ENCODE measurements at regions not wholly inside any gene's neighbourhood (a gene's known extent, or its start where the extent isn't known, plus 50 kb on each side); places are given as distances from the start of the nearest gene placed in this dataset.

- peaks cover 5% of the 10 kb centered on the region for H3K9me3 ChIP-seq (ENCODE audit: control insufficient read depth, low read depth, low read length)
- H3K27me3 ChIP-seq (ENCODE audit: control insufficient read depth, insufficient read depth, low read length), result no peaks in the 10 kb centered on the region
- no peak overlapping the region for H3K27ac ChIP-seq (ENCODE audit: low read length)
- H3K4me1 ChIP-seq (ENCODE audit: control insufficient read depth, low read depth, low read length), result no peaks in the 10 kb centered on the region
- no peak overlapping the region for H3K9ac ChIP-seq (ENCODE audit: low read length)
- no peak overlapping the region for H3K4me3 ChIP-seq (ENCODE audit: low read length)
- no peaks in the 10 kb centered on the region for H3K36me3 ChIP-seq (ENCODE audit: control insufficient read depth, low read depth, low read length)
Measured at GRCh38 chr18:27687351-27687979, 489.5 kb downstream of the CDH2 start.

GRCh38 chr18:27685807-27686412, 491.0 kb downstream of the CDH2 start:
- H3K4me1 ChIP-seq (ENCODE audit: control insufficient read depth, low read depth, low read length), result no peaks in the 10 kb centered on the region
- H3K9me3 ChIP-seq (ENCODE audit: control insufficient read depth, low read depth, low read length), result peaks cover 5% of the 10 kb centered on the region
- H3K4me3 ChIP-seq (ENCODE audit: low read length), result no peak overlapping the region
- no peaks in the 10 kb centered on the region for H3K36me3 ChIP-seq (ENCODE audit: control insufficient read depth, low read depth, low read length)
- H3K27ac ChIP-seq (ENCODE audit: low read length), result no peak overlapping the region
- H3K9ac ChIP-seq (ENCODE audit: low read length), result no peak overlapping the region
- H3K27me3 ChIP-seq (ENCODE audit: control insufficient read depth, insufficient read depth, low read length), result no peaks in the 10 kb centered on the region

GRCh38 chr18:27685091-27685490, 491.8 kb downstream of the CDH2 start:
- Histone ChIP-seq H3K9ac (ENCODE audit: low read length) (no peak overlapping the region), H3K36me3 (ENCODE audit: control insufficient read depth, low read depth, low read length) (no peaks in the 10 kb centered on the region), H3K9me3 (ENCODE audit: control insufficient read depth, low read depth, low read length) (peaks cover 5% of the 10 kb centered on the region), H3K27me3 (ENCODE audit: control insufficient read depth, insufficient read depth, low read length) (no peaks in the 10 kb centered on the region), H3K27ac (ENCODE audit: low read length) (no peak overlapping the region), H3K4me3 (ENCODE audit: low read length) (no peak overlapping the region), H3K4me1 (ENCODE audit: control insufficient read depth, low read depth, low read length) (no peaks in the 10 kb centered on the region)

- Histone ChIP-seq H3K4me1 (ENCODE audit: control insufficient read depth, low read depth, low read length) (no peaks in the 10 kb centered on the region), H3K27me3 (ENCODE audit: control insufficient read depth, insufficient read depth, low read length) (no peaks in the 10 kb centered on the region), H3K4me3 (ENCODE audit: low read length) (no peak overlapping the region), H3K9ac (ENCODE audit: low read length) (no peak overlapping the region), H3K27ac (ENCODE audit: low read length) (no peak overlapping the region), H3K36me3 (ENCODE audit: control insufficient read depth, low read depth, low read length) (no peaks in the 10 kb centered on the region), H3K9me3 (ENCODE audit: control insufficient read depth, low read depth, low read length) (no peaks in the 10 kb centered on the region)
Measured at GRCh38 chr18:27674411-27674810, 489.3 kb upstream of the CHST9 start.

- Histone ChIP-seq H3K27me3 (ENCODE audit: control insufficient read depth, insufficient read depth, low read length) (no peaks in the 10 kb centered on the region), H3K27ac (ENCODE audit: low read length) (no peak overlapping the region), H3K36me3 (ENCODE audit: control insufficient read depth, low read depth, low read length) (no peaks in the 10 kb centered on the region), H3K9me3 (ENCODE audit: control insufficient read depth, low read depth, low read length) (no peaks in the 10 kb centered on the region), H3K9ac (ENCODE audit: low read length) (no peak overlapping the region), H3K4me1 (ENCODE audit: control insufficient read depth, low read depth, low read length) (no peaks in the 10 kb centered on the region), H3K4me3 (ENCODE audit: low read length) (no peak overlapping the region)
Measured at GRCh38 chr18:27673861-27674260, 488.8 kb upstream of the CHST9 start.

- H3K27ac ChIP-seq (ENCODE audit: low read length), result no peak overlapping the region
- H3K4me3 ChIP-seq (ENCODE audit: low read length), result no peak overlapping the region
- no peaks in the 10 kb centered on the region for H3K9me3 ChIP-seq (ENCODE audit: control insufficient read depth, low read depth, low read length)
- H3K27me3 ChIP-seq (ENCODE audit: control insufficient read depth, insufficient read depth, low read length), result no peaks in the 10 kb centered on the region
- peaks cover 15% of the 10 kb centered on the region for H3K4me1 ChIP-seq (ENCODE audit: control insufficient read depth, low read depth, low read length)
- no peaks in the 10 kb centered on the region for H3K36me3 ChIP-seq (ENCODE audit: control insufficient read depth, low read depth, low read length)
- H3K9ac ChIP-seq (ENCODE audit: low read length), result no peak overlapping the region
Measured at GRCh38 chr18:27668158-27668557, 483.1 kb upstream of the CHST9 start.

- Histone ChIP-seq H3K9ac (ENCODE audit: low read length) (no peak overlapping the region), H3K27ac (ENCODE audit: low read length) (no peak overlapping the region), H3K4me3 (ENCODE audit: low read length) (no peak overlapping the region), H3K9me3 (ENCODE audit: control insufficient read depth, low read depth, low read length) (no peaks in the 10 kb centered on the region), H3K27me3 (ENCODE audit: control insufficient read depth, insufficient read depth, low read length) (no peaks in the 10 kb centered on the region), H3K36me3 (ENCODE audit: control insufficient read depth, low read depth, low read length) (no peaks in the 10 kb centered on the region), H3K4me1 (ENCODE audit: control insufficient read depth, low read depth, low read length) (peaks cover 20% of the 10 kb centered on the region)
Measured at GRCh38 chr18:27667064-27667463, 482.0 kb upstream of the CHST9 start.

GRCh38 chr18:27666016-27666415, 480.9 kb upstream of the CHST9 start:
- Histone ChIP-seq H3K27ac (ENCODE audit: low read length) (no peak overlapping the region), H3K36me3 (ENCODE audit: control insufficient read depth, low read depth, low read length) (no peaks in the 10 kb centered on the region), H3K9me3 (ENCODE audit: control insufficient read depth, low read depth, low read length) (no peaks in the 10 kb centered on the region), H3K4me3 (ENCODE audit: low read length) (no peak overlapping the region), H3K9ac (ENCODE audit: low read length) (no peak overlapping the region), H3K27me3 (ENCODE audit: control insufficient read depth, insufficient read depth, low read length) (no peaks in the 10 kb centered on the region), H3K4me1 (ENCODE audit: control insufficient read depth, low read depth, low read length) (peaks cover 30% of the 10 kb centered on the region)

GRCh38 chr18:27665264-27665799, 480.2 kb upstream of the CHST9 start:
- Histone ChIP-seq H3K27me3 (ENCODE audit: control insufficient read depth, insufficient read depth, low read length) (no peaks in the 10 kb centered on the region), H3K9ac (ENCODE audit: low read length) (no peak overlapping the region), H3K4me1 (ENCODE audit: control insufficient read depth, low read depth, low read length) (peaks cover 33% of the 10 kb centered on the region), H3K36me3 (ENCODE audit: control insufficient read depth, low read depth, low read length) (no peaks in the 10 kb centered on the region), H3K4me3 (ENCODE audit: low read length) (no peak overlapping the region), H3K9me3 (ENCODE audit: control insufficient read depth, low read depth, low read length) (no peaks in the 10 kb centered on the region), H3K27ac (ENCODE audit: low read length) (no peak overlapping the region)

GRCh38 chr18:27662949-27663348, 477.8 kb upstream of the CHST9 start:
- H3K27ac ChIP-seq (ENCODE audit: low read length), result no peak overlapping the region

GRCh38 chr18:27662537-27662936, 477.4 kb upstream of the CHST9 start:
- Histone ChIP-seq H3K9ac (ENCODE audit: low read length) (no peak overlapping the region), H3K36me3 (ENCODE audit: control insufficient read depth, low read depth, low read length) (no peaks in the 10 kb centered on the region), H3K27me3 (ENCODE audit: control insufficient read depth, insufficient read depth, low read length) (no peaks in the 10 kb centered on the region), H3K4me1 (ENCODE audit: control insufficient read depth, low read depth, low read length) (peaks cover 33% of the 10 kb centered on the region), H3K4me3 (ENCODE audit: low read length) (no peak overlapping the region), H3K27ac (ENCODE audit: low read length) (no peak overlapping the region), H3K9me3 (ENCODE audit: control insufficient read depth, low read depth, low read length) (no peaks in the 10 kb centered on the region)

More at GRCh38 chr18:27662949-27663348, 477.8 kb upstream of the CHST9 start:
- no peaks in the 10 kb centered on the region for H3K9me3 ChIP-seq (ENCODE audit: control insufficient read depth, low read depth, low read length)
- H3K27me3 ChIP-seq (ENCODE audit: control insufficient read depth, insufficient read depth, low read length), result no peaks in the 10 kb centered on the region
- H3K9ac ChIP-seq (ENCODE audit: low read length), result no peak overlapping the region
- H3K4me1 ChIP-seq (ENCODE audit: control insufficient read depth, low read depth, low read length), result peaks cover 33% of the 10 kb centered on the region
- H3K36me3 ChIP-seq (ENCODE audit: control insufficient read depth, low read depth, low read length), result no peaks in the 10 kb centered on the region
- H3K4me3 ChIP-seq (ENCODE audit: low read length), result no peak overlapping the region

Data from iPS-18a (cell line).